ENCODE measurements at regions not wholly inside any gene's neighbourhood (a gene's known extent, or its start where the extent isn't known, plus 50 kb on each side); places are given as distances from the start of the nearest gene placed in this dataset.

- TF ChIP-seq CBX5 (IDR thresholded peaks at IDR 0.05; ENCODE audit: low read depth, low read length), result no peak
Observed at GRCh38 chr2:208570066-208570465, 163.5 kb downstream of the PTH2R start (continued).
